H1 (cell line): ENCODE measurements at regions not wholly inside any gene's neighbourhood (a gene's known extent, or its start where the extent isn't known, plus 50 kb on each side); places are given as distances from the start of the nearest gene placed in this dataset.

Experiments used
- CTCF ChIA-PET: fragments of 300-600 bp; sonication (Branson Sonifier 250); formaldehyde crosslinking; loops from one replicate; lab custom pipeline; 2021; ENCODE audit not compliant: partially characterized antibody; lab: Charles Lee
- POLR2A ChIA-PET: fragments of 300-600 bp; sonication (Branson Sonifier 250); formaldehyde crosslinking; loops from one replicate; lab custom pipeline; 2021; ENCODE audit warnings: inconsistent platforms; ENCODE audit not compliant: partially characterized antibody; lab: Charles Lee
- DNase-seq, 2 experiments: peaks; one replicate each; pipeline versions ENCODE4 v3.0.0 to v3.0.0-alpha.2; 2010 to 2022; ENCODE audit warnings: low spot score in 2 of 2, low read depth in 1 of 2, mixed read lengths in 1 of 2
- FAIRE-seq: peaks from 2 replicates; lab custom pipeline; 2011; peaks lifted over from hg19 to GRCh38; lab: Jason Lieb, UNC
- H2AFZ ChIP-seq: 2 replicates; pipeline ENCODE4 v1.8.1; 2012; ENCODE audit warnings: low read length, inconsistent platforms
- H2AK5ac ChIP-seq: 2 replicates; pipeline ENCODE4 v1.6.1; 2013; ENCODE audit warnings: low read depth, low read length
- H2BK120ac ChIP-seq: replicated peaks from 2 replicates; pipeline ENCODE3; 2013; ENCODE audit warnings: low read depth, low read length, inconsistent platforms
- H2BK12ac ChIP-seq: 2 replicates; pipeline ENCODE4 v1.6.1; 2013; ENCODE audit warnings: low read depth, low read length
- H2BK15ac ChIP-seq: 2 replicates; pipeline ENCODE4 v1.6.1; 2013; ENCODE audit warnings: low read length
- H2BK20ac ChIP-seq: 2 replicates; pipeline ENCODE4 v1.6.1; 2013; ENCODE audit warnings: low read length
- H2BK5ac ChIP-seq: 2 replicates; pipeline ENCODE4 v1.6.1; 2013; ENCODE audit warnings: low read depth, low read length
- H3K14ac ChIP-seq: 2 replicates; pipeline ENCODE4 v1.6.1; 2013; ENCODE audit warnings: inconsistent platforms; ENCODE audit not compliant: insufficient read length
- H3K18ac ChIP-seq: 2 replicates; pipeline ENCODE4 v1.6.1; 2013; ENCODE audit warnings: low read length; ENCODE audit errors: extremely low read depth
- H3K23ac ChIP-seq: 2 replicates; pipeline ENCODE4 v1.6.1; 2013; ENCODE audit warnings: inconsistent platforms; ENCODE audit not compliant: insufficient read length
- H3K23me2 ChIP-seq: 2 replicates; pipeline ENCODE4 v1.6.1; 2013; ENCODE audit warnings: low read depth, low read length
- H3K27ac ChIP-seq: 2 replicates; pipeline ENCODE4 v1.6.1; 2011; ENCODE audit warnings: low read depth, low read length, inconsistent platforms
- H3K27me3 ChIP-seq, 4 experiments: replicated peaks in 1 of 4; 1 replicate in 1 of 4; 2 replicates in 3 of 4; pipeline versions ENCODE4 v1.6.1 to v1.8.1; 2011 to 2013; ENCODE audit warnings: low read length in 3 of 4, mild to moderate bottlenecking in 3 of 4, inconsistent platforms in 2 of 4, mixed read lengths in 2 of 4, moderate library complexity in 1 of 4; ENCODE audit not compliant: control insufficient read depth in 3 of 4, insufficient read depth in 3 of 4; ENCODE audit errors: extremely low read depth in 1 of 4
- H3K36me3 ChIP-seq, 4 experiments: 2 replicates each; pipeline versions ENCODE4 v1.6.1 to v1.8.1; 2011 to 2013; ENCODE audit warnings: mild to moderate bottlenecking in 4 of 4, low read length in 3 of 4, moderate library complexity in 2 of 4, control low read depth in 1 of 4, inconsistent platforms in 1 of 4; ENCODE audit not compliant: insufficient read depth in 4 of 4, control insufficient read depth in 2 of 4
- H3K4ac ChIP-seq: replicated peaks from 2 replicates; pipeline ENCODE3; 2013; ENCODE audit warnings: low read length, low read depth, mixed read lengths, inconsistent platforms; ENCODE audit not compliant: insufficient read length
- H3K4me1 ChIP-seq, 4 experiments: replicated peaks in 1 of 4; 1 replicate in 1 of 4; 2 replicates in 3 of 4; pipeline versions ENCODE4 v1.6.1 to v1.8.1; 2011 to 2013; ENCODE audit warnings: low read length in 3 of 4, inconsistent platforms in 2 of 4, mixed read lengths in 1 of 4; ENCODE audit not compliant: insufficient read depth in 4 of 4, control insufficient read depth in 3 of 4
- H3K4me2 ChIP-seq, 2 experiments: 2 replicates each; pipeline versions ENCODE4 v1.6.1 to v1.8.1; 2011 to 2013; ENCODE audit warnings: low read depth in 2 of 2, low read length in 2 of 2, control low read depth in 1 of 2, inconsistent platforms in 1 of 2, mild to moderate bottlenecking in 1 of 2; ENCODE audit not compliant: insufficient read depth in 1 of 2
- H3K4me3 ChIP-seq, 4 experiments: fragments of 200-600, 300-600 bp in 1 of 4; sonication (generic), shearing (Covaris generic), sonication (Bioruptor Twin) in 1 of 4; 2 replicates each; pipeline versions ENCODE4 v1.5.1 to v1.8.1; 2011 to 2016; ENCODE audit warnings: low read length in 4 of 4, low read depth in 3 of 4, control low read depth in 2 of 4, inconsistent platforms in 2 of 4, mild to moderate bottlenecking in 2 of 4, mixed read lengths in 1 of 4, moderate library complexity in 1 of 4; ENCODE audit not compliant: insufficient read depth in 2 of 4; ENCODE audit errors: extremely low read depth in 1 of 4
- H3K56ac ChIP-seq: replicated peaks from 2 replicates; pipeline ENCODE3; 2013; ENCODE audit warnings: low read depth, mild to moderate bottlenecking, mixed read lengths, low read length, inconsistent platforms; ENCODE audit not compliant: insufficient read length
- H3K79me1 ChIP-seq: 2 replicates; pipeline ENCODE4 v1.6.1; 2013; ENCODE audit warnings: low read depth, low read length, control low read depth
- H3K79me2 ChIP-seq, 2 experiments: 2 replicates each; pipeline versions ENCODE4 v1.6.1 to v1.8.1; 2012 to 2013; ENCODE audit warnings: low read length in 2 of 2, mild to moderate bottlenecking in 2 of 2, inconsistent platforms in 1 of 2; ENCODE audit not compliant: insufficient read depth in 2 of 2, control insufficient read depth in 1 of 2
- H3K9ac ChIP-seq, 4 experiments: replicated peaks in 1 of 4; 1 replicate in 1 of 4; 2 replicates in 3 of 4; pipeline versions ENCODE4 v1.6.1 to v1.8.1; 2011 to 2013; ENCODE audit warnings: low read depth in 3 of 4, low read length in 3 of 4, control low read depth in 2 of 4, mild to moderate bottlenecking in 2 of 4, moderate library complexity in 2 of 4, inconsistent platforms in 1 of 4; ENCODE audit errors: extremely low read depth in 1 of 4
- H3K9me3 ChIP-seq, 2 experiments: 2 replicates each; pipeline versions ENCODE4 v1.6.1 to v1.8.1; 2012 to 2013; ENCODE audit warnings: mild to moderate bottlenecking in 2 of 2, moderate library complexity in 2 of 2, control low read depth in 1 of 2, inconsistent platforms in 1 of 2, low read depth in 1 of 2, low read length in 1 of 2, mixed read lengths in 1 of 2; ENCODE audit not compliant: insufficient read depth in 2 of 2
- H4K20me1 ChIP-seq, 2 experiments: replicated peaks in 1 of 2; 2 replicates each; pipeline versions ENCODE3 to v1.8.1; 2011 to 2013; ENCODE audit warnings: inconsistent platforms in 2 of 2, low read length in 2 of 2, mild to moderate bottlenecking in 1 of 2; ENCODE audit not compliant: insufficient read depth in 2 of 2, control insufficient read depth in 1 of 2
- H4K5ac ChIP-seq: 2 replicates; pipeline ENCODE4 v1.6.1; 2013; ENCODE audit warnings: low read length, low read depth, mixed read lengths, inconsistent platforms; ENCODE audit not compliant: insufficient read length
- H4K8ac ChIP-seq: 2 replicates; pipeline ENCODE4 v1.8.0; 2013; ENCODE audit warnings: mild to moderate bottlenecking, moderate library complexity, low read length, inconsistent platforms; ENCODE audit not compliant: insufficient read depth; ENCODE audit errors: extremely low read depth
- H4K91ac ChIP-seq: replicated peaks from 2 replicates; pipeline ENCODE3; 2013; ENCODE audit warnings: low read length, mixed read lengths, inconsistent platforms; ENCODE audit not compliant: insufficient read length
- BACH1 ChIP-seq: IDR thresholded peaks from 2 replicates; pipeline ENCODE4 v1.6.1; 2012; ENCODE audit warnings: low read length, improper control_type of control experiment
- BCL11A ChIP-seq, 2 experiments: IDR thresholded peaks; one replicate each; pipeline ENCODE4 v1.6.1; 2011; ENCODE audit warnings: low read depth in 2 of 2, low read length in 2 of 2, mild to moderate bottlenecking in 2 of 2
- MAX ChIP-seq: IDR thresholded peaks from 2 replicates; pipeline ENCODE4 v1.6.1; 2012; ENCODE audit warnings: inconsistent platforms
- NANOG ChIP-seq: IDR thresholded peaks from 2 replicates; pipeline ENCODE4 v1.6.1; 2011; ENCODE audit warnings: low read length, low read depth, mild to moderate bottlenecking, inconsistent platforms; ENCODE audit not compliant: insufficient read depth, poor library complexity, severe bottlenecking
- RXRA ChIP-seq: IDR thresholded peaks from 2 replicates; pipeline ENCODE4 v1.6.1; 2011; ENCODE audit warnings: low read depth, mild to moderate bottlenecking, low read length, moderate library complexity; ENCODE audit not compliant: insufficient read depth
- SIN3A ChIP-seq, 2 experiments: IDR thresholded peaks in 1 of 2; conservative IDR thresholded peaks in 1 of 2; 2 replicates each; pipeline ENCODE4 v1.6.1; 2011 to 2012; ENCODE audit warnings: low read length in 2 of 2, improper control_type of control experiment in 1 of 2, low read depth in 1 of 2, mild to moderate bottlenecking in 1 of 2
- WGBS, 2 experiments: shearing (Covaris generic) in 1 of 2; methylation state at CpG; one replicate each; pipeline versions ENCODE4 v1.1.6 to v1.1.7; 2013 to 2015; ENCODE audit warnings: low lambda C conversion rate in 2 of 2, mixed read lengths in 2 of 2, inconsistent platforms in 1 of 2, low coverage in 1 of 2, missing lambda C conversion rate in 1 of 2; ENCODE audit not compliant: insufficient replicate concordance in 2 of 2, insufficient coverage in 1 of 2, insufficient read length in 1 of 2; ENCODE audit errors: extremely low coverage in 1 of 2, missing lambda C conversion rate in 1 of 2; 5-methylcytosine and 5-hydroxymethylcytosine counted together

- H3K18ac ChIP-seq = no peak overlapping the region
- no peaks in the 10 kb centered on the region for H3K36me3 ChIP-seq
- no peak overlapping the region for H2AK5ac ChIP-seq
- no peak overlapping the region for H3K4me2 ChIP-seq
- H4K8ac ChIP-seq = no peak overlapping the region; the same call in 1 of the 2 replicates
- H3K56ac ChIP-seq = no peak overlapping the region
- H2BK20ac ChIP-seq = no peak overlapping the region
- H3K23me2 ChIP-seq = no peaks in the 10 kb centered on the region
- H2AFZ ChIP-seq = no peak overlapping the region
- H2BK120ac ChIP-seq = no peak overlapping the region
- H3K4me3 ChIP-seq = no peak overlapping the region
- TF ChIP-seq SIN3A (conservative IDR thresholded peaks at IDR 0.05 in 1 of 2, IDR thresholded peaks at IDR 0.05 in 1 of 2; ENCODE audit: low read depth in 1 of 2, low read length in 2 of 2) (no peak), BCL11A (IDR thresholded peaks at IDR 0.05; ENCODE audit: low read depth in 2 of 2, low read length in 2 of 2) (no peak), RXRA (no peak), MAX (no peak), NANOG (no peak), BACH1 (no peak)
- no peaks in the 10 kb centered on the region for H3K27me3 ChIP-seq
- DNase-seq = peak in 1 of 2 experiments; percentile 20
- no peaks in the 10 kb centered on the region for H3K79me1 ChIP-seq
- no peak overlapping the region for H3K9ac ChIP-seq
- no peaks in the 10 kb centered on the region for H3K4me1 ChIP-seq
- H2BK5ac ChIP-seq = no peak overlapping the region
- no peak for FAIRE-seq
- H3K9me3 ChIP-seq = no peaks in the 10 kb centered on the region; a peak in 1 of 4 replicates
- CTCF ChIA-PET = interaction anchor here (1.9 kb wide), 1 partner anchor 9 kb away, joined by 4 read pairs; no protein-coding TSS in a partner anchor
- no peak overlapping the region for H4K91ac ChIP-seq
- H3K79me2 ChIP-seq = no peaks in the 10 kb centered on the region
- no peak overlapping the region for H4K5ac ChIP-seq
- H3K4ac ChIP-seq = no peak overlapping the region
- H3K14ac ChIP-seq = no peak overlapping the region
- POLR2A ChIA-PET = no interaction called here
- no peak overlapping the region for H3K23ac ChIP-seq
- H2BK12ac ChIP-seq = no peak overlapping the region
- no peak overlapping the region for H2BK15ac ChIP-seq
- H3K27ac ChIP-seq = no peak overlapping the region
- WGBS, 2 experiments = 95% methylated on average over 21 of the region's 21 CpGs; no CpG with 5 or more reads in 1 of the 2 experiments
- H4K20me1 ChIP-seq = no peaks in the 10 kb centered on the region
These were observed 361.1 kb downstream of the GLRX3 start for GRCh38 chr10:130497056-130498010.
